ENCODE measurements at regions not wholly inside any gene's neighbourhood (a gene's known extent, or its start where the extent isn't known, plus 50 kb on each side); places are given as distances from the start of the nearest gene placed in this dataset.

GRCh38 chr5:122639033-122639432 lies 135.8 kb upstream of the SNX2 start:
- CTCF ChIA-PET = no interaction called here
- no peaks in the 10 kb centered on the region for H3K9me3 ChIP-seq (ENCODE audit: control insufficient read depth in 1 of 2, insufficient read depth in 1 of 2, low read depth in 1 of 2, low read length in 2 of 2)

More at GRCh38 chr5:122639033-122639432, 135.8 kb upstream of the SNX2 start:
- intact Hi-C loops (cut with micrococcal nuclease) = no loop called here
- H3K4me2 ChIP-seq (ENCODE audit: low read length) = no peak overlapping the region
- no peaks in the 10 kb centered on the region for H3K27me3 ChIP-seq (ENCODE audit: insufficient read depth, low read length)
- no peaks in the 10 kb centered on the region for H3K9me2 ChIP-seq (ENCODE audit: insufficient read depth)
- no peaks in the 10 kb centered on the region for H3K4me1 ChIP-seq (ENCODE audit: control insufficient read depth in 1 of 2, insufficient read depth in 2 of 2, low read length in 2 of 2)
- H2AFZ ChIP-seq (ENCODE audit: low read depth, low read length, poor library complexity, severe bottlenecking) = no peak overlapping the region
- POLR2A ChIA-PET = no interaction called here
- H3K4me3 ChIP-seq (replicated peaks in 1 of 2; ENCODE audit: low read depth in 1 of 2, low read length in 2 of 2) = no peak overlapping the region
- H3K9ac ChIP-seq (ENCODE audit: low read length) = no peak overlapping the region
- RAD21 ChIA-PET (ENCODE audit: low non-redundant PET in 1 of 2, low total read pairs in 2 of 2, uncharacterized antibody in 2 of 2, unreplicated experiment in 2 of 2) = no interaction called here
- no peak overlapping the region for H3K27ac ChIP-seq (ENCODE audit: low read depth, low read length)
- no peak for TF ChIP-seq POLR2A (IDR thresholded peaks at IDR 0.05; ENCODE audit: borderline replicate concordance, extremely low read depth, insufficient read depth, insufficient read length)
- no peak for TF ChIP-seq EZH2 (IDR thresholded peaks at IDR 0.05)
- no peak for TF ChIP-seq POLR2AphosphoS5 (IDR thresholded peaks at IDR 0.05; ENCODE audit: low read depth, low read length)
- no peak for TF ChIP-seq SRF (IDR thresholded peaks at IDR 0.05; ENCODE audit: low read depth)
- TF ChIP-seq, protein P1, sequence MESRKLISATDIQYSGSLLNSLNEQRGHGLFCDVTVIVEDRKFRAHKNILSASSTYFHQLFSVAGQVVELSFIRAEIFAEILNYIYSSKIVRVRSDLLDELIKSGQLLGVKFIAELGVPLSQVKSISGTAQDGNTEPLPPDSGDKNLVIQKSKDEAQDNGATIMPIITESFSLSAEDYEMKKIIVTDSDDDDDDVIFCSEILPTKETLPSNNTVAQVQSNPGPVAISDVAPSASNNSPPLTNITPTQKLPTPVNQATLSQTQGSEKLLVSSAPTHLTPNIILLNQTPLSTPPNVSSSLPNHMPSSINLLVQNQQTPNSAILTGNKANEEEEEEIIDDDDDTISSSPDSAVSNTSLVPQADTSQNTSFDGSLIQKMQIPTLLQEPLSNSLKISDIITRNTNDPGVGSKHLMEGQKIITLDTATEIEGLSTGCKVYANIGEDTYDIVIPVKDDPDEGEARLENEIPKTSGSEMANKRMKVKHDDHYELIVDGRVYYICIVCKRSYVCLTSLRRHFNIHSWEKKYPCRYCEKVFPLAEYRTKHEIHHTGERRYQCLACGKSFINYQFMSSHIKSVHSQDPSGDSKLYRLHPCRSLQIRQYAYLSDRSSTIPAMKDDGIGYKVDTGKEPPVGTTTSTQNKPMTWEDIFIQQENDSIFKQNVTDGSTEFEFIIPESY (IDR thresholded peaks at IDR 0.05; ENCODE audit: extremely low read depth, insufficient replicate concordance, low read length) = no peak
- no peak for TF ChIP-seq SIN3A (IDR thresholded peaks at IDR 0.05; ENCODE audit: low read depth)
- no peak for TF ChIP-seq EGR1 (IDR thresholded peaks at IDR 0.05; ENCODE audit: low read depth)
- no peak for TF ChIP-seq SP1 (IDR thresholded peaks at IDR 0.05; ENCODE audit: low read depth)
- TF ChIP-seq, protein P2, sequence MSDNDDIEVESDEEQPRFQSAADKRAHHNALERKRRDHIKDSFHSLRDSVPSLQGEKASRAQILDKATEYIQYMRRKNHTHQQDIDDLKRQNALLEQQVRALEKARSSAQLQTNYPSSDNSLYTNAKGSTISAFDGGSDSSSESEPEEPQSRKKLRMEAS (IDR thresholded peaks at IDR 0.05) = no peak
- no peak for TF ChIP-seq TCF7L2 (IDR thresholded peaks at IDR 0.05; ENCODE audit: borderline replicate concordance, extremely low read depth, insufficient read depth, insufficient read length)
- no peak for TF ChIP-seq ELF1 (IDR thresholded peaks at IDR 0.05; ENCODE audit: borderline replicate concordance, low read depth)
- TF ChIP-seq YY1 (IDR thresholded peaks at IDR 0.05; ENCODE audit: extremely low read depth, insufficient replicate concordance, low read depth, low read length) = no peak
- TF ChIP-seq ZFX (IDR thresholded peaks at IDR 0.05) = no peak
- TF ChIP-seq CEBPB (IDR thresholded peaks at IDR 0.05; ENCODE audit: low read depth) = no peak
- TF ChIP-seq JUND (IDR thresholded peaks at IDR 0.05) = no peak
- no peak for TF ChIP-seq FOSL1 (IDR thresholded peaks at IDR 0.05; ENCODE audit: low read depth)
- TF ChIP-seq RAD21 (IDR thresholded peaks at IDR 0.05; ENCODE audit: low read depth) = no peak
- no peak for TF ChIP-seq REST (IDR thresholded peaks at IDR 0.05; ENCODE audit: low read depth)
- no peak for TF ChIP-seq EZH2phosphoT487 (IDR thresholded peaks at IDR 0.05; ENCODE audit: borderline replicate concordance)
- ATAC-seq (no peak), DNase-seq (ENCODE audit: low read depth, low spot score) (no peak)
- H3K79me2 ChIP-seq (ENCODE audit: insufficient read depth, low read length) = no peaks in the 10 kb centered on the region
- no peaks in the 10 kb centered on the region for H3K36me3 ChIP-seq (ENCODE audit: control insufficient read depth in 1 of 2, insufficient read depth in 2 of 2, low read length in 2 of 2)
- BruUV-seq (replicated peaks) = no TSS peak
- H4K20me1 ChIP-seq (ENCODE audit: insufficient read depth) = no peaks in the 10 kb centered on the region
